CD4-positive, alpha-beta T cell (primary cell): ENCODE measurements at regions not wholly inside any gene's neighbourhood (a gene's known extent, or its start where the extent isn't known, plus 50 kb on each side); places are given as distances from the start of the nearest gene placed in this dataset.

Source experiments
- ATAC-seq: fragments of 200-7000 bp; cut with Tn5 transposase; one replicate; pipeline ENCODE4 v1.10.0; 2022; ENCODE audit warnings: mild to moderate bottlenecking; ENCODE audit not compliant: poor library complexity
- CTCF ChIA-PET: fragments of 350-600 bp; sonication (Branson Sonifier 250); formaldehyde crosslinking; loops from one replicate; lab custom pipeline; 2021; ENCODE audit warnings: antibody characterized with exemption, inconsistent platforms; lab: Charles Lee
- POLR2A ChIA-PET: fragments of 350-600 bp; sonication (Branson Sonifier 250); formaldehyde crosslinking; loops from one replicate; lab custom pipeline; 2021; ENCODE audit warnings: antibody characterized with exemption, inconsistent platforms; lab: Charles Lee
- DNase-seq, 14 experiments: peaks; one replicate each; pipeline ENCODE4 v3.0.0-alpha.2; 2013 to 2020; ENCODE audit warnings: mixed read lengths in 2 of 14
- H3K27ac ChIP-seq, 2 donors: one replicate each; pipeline versions ENCODE4 v1.5.1 to v1.7.0; 2013; ENCODE audit warnings: low read length in 2 of 2, low read depth in 1 of 2, mild to moderate bottlenecking in 1 of 2
- H3K27me3 ChIP-seq, 2 experiments: 1 replicate in 1 of 2; 2 replicates in 1 of 2; pipeline versions ENCODE4 v1.6.1 to v1.7.0; 2013; ENCODE audit warnings: low read length in 2 of 2, control low read depth in 1 of 2, mild to moderate bottlenecking in 1 of 2, moderate library complexity in 1 of 2; ENCODE audit not compliant: insufficient read depth in 2 of 2, control insufficient read depth in 1 of 2
- H3K36me3 ChIP-seq: one replicate; pipeline ENCODE4 v1.6.1; 2013; ENCODE audit warnings: low read length, control low read depth; ENCODE audit not compliant: insufficient read depth
- H3K4me1 ChIP-seq: one replicate; pipeline ENCODE4 v1.6.1; 2013; ENCODE audit warnings: low read length, control low read depth; ENCODE audit not compliant: insufficient read depth
- H3K4me3 ChIP-seq: one replicate; pipeline ENCODE4 v1.5.1; 2013; ENCODE audit warnings: mild to moderate bottlenecking, low read length, moderate library complexity
- H3K9me3 ChIP-seq, 2 experiments: 1 replicate in 1 of 2; 2 replicates in 1 of 2; pipeline versions ENCODE4 v1.6.1 to v1.7.0; 2013; ENCODE audit warnings: low read length in 2 of 2, mild to moderate bottlenecking in 2 of 2, control low read depth in 1 of 2, moderate library complexity in 1 of 2; ENCODE audit not compliant: control insufficient read depth in 1 of 2, insufficient read depth in 1 of 2
- H3K27ac Mint-ChIP-seq: one replicate; pipeline ENCODE4 v1.8.0; 2020; ENCODE audit warnings: mixed read lengths
- H3K27me3 Mint-ChIP-seq: one replicate; pipeline ENCODE4 v1.8.0; 2021; ENCODE audit warnings: mixed read lengths
- H3K36me3 Mint-ChIP-seq: one replicate; pipeline ENCODE4 v1.8.0; 2021; ENCODE audit warnings: low read depth, mixed read lengths
- H3K4me1 Mint-ChIP-seq: one replicate; pipeline ENCODE4 v1.8.0; 2021; ENCODE audit warnings: low read depth, mixed read lengths
- H3K4me3 Mint-ChIP-seq: one replicate; pipeline ENCODE4 v1.8.0; 2020; ENCODE audit warnings: mild to moderate bottlenecking, mixed read lengths
- H3K9me3 Mint-ChIP-seq: one replicate; pipeline ENCODE4 v1.8.0; 2020; ENCODE audit warnings: mixed read lengths
- CTCF ChIP-seq: fragments of 200-600 bp; IDR thresholded peaks from one replicate; pipeline ENCODE4 v1.8.0; 2022; ENCODE audit warnings: antibody characterized with exemption, mild to moderate bottlenecking
- intact Hi-C, 2 experiments: fragments of 100-400 bp; cut with DNase I in 1 of 2; cut with micrococcal nuclease in 1 of 2; formaldehyde crosslinking; loops; one replicate each; pipeline versions ENCODE4 v1.15.1 to v1.9.0; 2023 to 2025; cut with DNase I, micrococcal nuclease

GRCh38 chr2:120817136-120817955, 81.7 kb downstream of the GLI2 start:
- ChIA-PET POLR2A (no interaction called here), CTCF (no interaction called here)
- Mint-ChIP-seq H3K27me3 (no peaks in the 10 kb centered on the region), H3K4me3 (no peak overlapping the region), H3K9me3 (no peaks in the 10 kb centered on the region), H3K36me3 (no peaks in the 10 kb centered on the region), H3K4me1 (no peaks in the 10 kb centered on the region), H3K27ac (no peak overlapping the region)
- peaks cover 0 to 10% of the 10 kb centered on the region in 2 experiments for H3K9me3 ChIP-seq
- H3K27me3 ChIP-seq, result no peaks in the 10 kb centered on the region
- H3K4me1 ChIP-seq, result no peaks in the 10 kb centered on the region
- no peak overlapping the region for H3K4me3 ChIP-seq
- no peak overlapping the region for H3K27ac ChIP-seq
- intact Hi-C loops, result no loop called here
- TF ChIP-seq CTCF, result no peak
- ATAC-seq (no peak), DNase-seq (no peak)
- H3K36me3 ChIP-seq, result no peaks in the 10 kb centered on the region

- Mint-ChIP-seq H3K27ac (no peak overlapping the region), H3K36me3 (no peaks in the 10 kb centered on the region), H3K9me3 (no peaks in the 10 kb centered on the region), H3K4me3 (no peak overlapping the region), H3K27me3 (no peaks in the 10 kb centered on the region), H3K4me1 (no peaks in the 10 kb centered on the region)
- no peak for TF ChIP-seq CTCF
- Histone ChIP-seq H3K9me3 (peaks cover 0 to 8% of the 10 kb centered on the region in 2 experiments), H3K27me3 (no peaks in the 10 kb centered on the region), H3K4me3 (no peak overlapping the region), H3K4me1 (no peaks in the 10 kb centered on the region), H3K27ac (no peak overlapping the region), H3K36me3 (no peaks in the 10 kb centered on the region)
- intact Hi-C loops, result no loop called here
- DNase-seq (no peak), ATAC-seq (no peak)
- ChIA-PET POLR2A (no interaction called here), CTCF (no interaction called here)
Measured at GRCh38 chr2:120817956-120818325, 82.3 kb downstream of the GLI2 start.

- ATAC-seq (no peak), DNase-seq (no peak)
- no peaks in the 10 kb centered on the region for H3K4me1 ChIP-seq
- H3K27me3 Mint-ChIP-seq, result no peaks in the 10 kb centered on the region
- H3K36me3 ChIP-seq, result no peaks in the 10 kb centered on the region
- ChIA-PET CTCF (no interaction called here), POLR2A (no interaction called here)
- H3K9me3 ChIP-seq, result peaks cover 0 to 5% of the 10 kb centered on the region in 2 experiments
- no peaks in the 10 kb centered on the region for H3K4me1 Mint-ChIP-seq
- intact Hi-C loops, result no loop called here
- H3K4me3 Mint-ChIP-seq, result no peak overlapping the region
- H3K36me3 Mint-ChIP-seq, result no peaks in the 10 kb centered on the region
- no peak overlapping the region for H3K27ac ChIP-seq
- H3K27me3 ChIP-seq, result no peaks in the 10 kb centered on the region
- H3K27ac Mint-ChIP-seq, result no peak overlapping the region
- H3K9me3 Mint-ChIP-seq, result no peaks in the 10 kb centered on the region
- no peak overlapping the region for H3K4me3 ChIP-seq
- no peak for TF ChIP-seq CTCF
Measured at GRCh38 chr2:120818441-120818920, 82.8 kb downstream of the GLI2 start.
